NCI-H2227 (cell line): ENCODE measurements at regions not wholly inside any gene's neighbourhood (a gene's known extent, or its start where the extent isn't known, plus 50 kb on each side); places are given as distances from the start of the nearest gene placed in this dataset.

Experiments used
- DNase-seq: peaks from one replicate; lab custom pipeline; 2025; ENCODE audit not compliant: unreplicated experiment; lab: John Stamatoyannopoulos, UW

DNA sequence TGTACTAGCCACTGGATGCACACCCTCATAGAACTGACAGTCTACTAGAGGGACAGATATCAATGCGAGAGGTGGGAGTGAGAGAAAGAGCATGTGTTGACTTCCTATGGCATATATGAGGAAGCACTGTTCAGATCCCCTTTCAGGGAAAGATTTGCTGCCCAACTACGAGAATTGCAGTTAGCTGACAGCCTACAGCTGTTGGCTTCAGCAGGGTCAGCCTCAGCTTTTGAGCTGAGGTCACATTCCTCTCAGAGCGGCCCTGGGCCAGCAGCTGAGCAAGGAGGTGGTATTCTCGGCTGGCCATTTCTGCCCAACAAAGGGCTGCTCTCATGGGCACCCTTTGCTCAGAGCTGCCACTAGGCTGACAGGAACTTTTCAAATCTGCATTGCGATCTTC is 580.2 kb downstream of the MID1IP1 start:
- no peak for DNase-seq

DNA sequence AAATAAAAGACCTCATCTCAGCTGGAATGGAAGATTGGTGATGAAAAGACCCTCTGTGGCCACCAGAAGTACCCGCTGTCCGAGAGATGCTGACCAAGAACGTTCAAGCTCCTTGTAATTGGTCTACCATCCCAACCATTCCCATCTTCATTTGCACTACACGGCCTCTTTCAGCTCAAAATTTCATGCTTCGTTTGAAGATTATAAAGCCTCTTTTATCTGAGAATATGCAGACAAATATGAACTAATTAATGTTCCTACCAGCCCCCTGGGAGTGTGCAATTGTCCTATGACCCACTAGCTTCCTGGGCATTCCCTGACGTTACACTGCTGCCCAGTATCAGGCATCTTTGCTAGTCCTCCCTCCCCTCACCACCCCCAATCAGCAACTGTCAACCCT is 583.7 kb downstream of the MID1IP1 start:
- DNase-seq = no peak

DNA sequence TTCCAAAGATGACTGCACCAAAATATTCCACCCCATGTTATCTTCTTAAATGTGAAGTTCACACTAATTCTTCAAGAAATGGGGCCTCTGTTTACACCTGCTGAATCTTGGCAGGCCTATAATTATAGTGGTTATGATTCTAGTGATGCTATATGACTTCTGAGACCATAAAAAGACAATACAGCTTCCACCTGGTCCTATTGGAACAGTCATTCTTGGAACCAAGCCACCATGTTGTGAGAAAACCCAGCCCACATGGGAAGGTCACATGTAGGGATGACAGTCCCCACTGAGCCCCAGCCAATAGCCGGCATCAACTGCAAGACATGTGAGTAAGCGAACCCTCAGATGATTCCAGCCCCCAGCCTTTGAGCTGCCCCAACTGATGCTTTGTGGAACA is 587.5 kb downstream of the MID1IP1 start:
- DNase-seq = no peak

DNA sequence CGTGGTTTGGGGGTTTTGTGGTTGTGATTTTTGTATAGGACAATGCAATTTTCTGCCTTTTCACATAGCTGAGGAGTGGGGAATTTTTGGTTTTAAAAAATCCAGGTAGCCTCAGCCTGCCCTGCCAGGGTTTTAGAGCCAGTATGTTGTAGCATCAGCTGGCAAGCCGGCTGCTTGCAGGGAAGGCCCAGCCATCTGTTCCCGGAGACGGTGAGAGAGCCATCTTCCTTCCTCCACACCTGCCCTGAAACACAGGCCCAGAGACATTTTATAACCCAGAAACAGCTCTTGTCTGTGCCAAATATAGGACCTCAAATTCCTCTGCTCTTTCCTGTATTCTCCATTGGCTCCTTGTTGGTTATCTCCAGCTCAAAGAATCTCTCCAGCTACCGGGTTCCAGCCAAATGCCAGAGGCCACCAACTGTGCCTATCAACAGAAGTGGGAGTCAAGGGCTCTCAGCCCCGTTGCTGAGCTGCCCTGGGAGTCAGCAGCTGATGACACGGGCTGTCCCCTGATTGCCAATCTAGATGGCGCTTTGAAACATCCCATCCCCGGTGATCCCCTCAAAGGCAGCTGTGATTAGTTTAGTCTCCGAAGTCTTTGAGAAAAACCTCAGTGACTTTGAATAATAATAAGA is 595.2 kb downstream of the MID1IP1 start:
- peak; percentile 38 for DNase-seq

DNA sequence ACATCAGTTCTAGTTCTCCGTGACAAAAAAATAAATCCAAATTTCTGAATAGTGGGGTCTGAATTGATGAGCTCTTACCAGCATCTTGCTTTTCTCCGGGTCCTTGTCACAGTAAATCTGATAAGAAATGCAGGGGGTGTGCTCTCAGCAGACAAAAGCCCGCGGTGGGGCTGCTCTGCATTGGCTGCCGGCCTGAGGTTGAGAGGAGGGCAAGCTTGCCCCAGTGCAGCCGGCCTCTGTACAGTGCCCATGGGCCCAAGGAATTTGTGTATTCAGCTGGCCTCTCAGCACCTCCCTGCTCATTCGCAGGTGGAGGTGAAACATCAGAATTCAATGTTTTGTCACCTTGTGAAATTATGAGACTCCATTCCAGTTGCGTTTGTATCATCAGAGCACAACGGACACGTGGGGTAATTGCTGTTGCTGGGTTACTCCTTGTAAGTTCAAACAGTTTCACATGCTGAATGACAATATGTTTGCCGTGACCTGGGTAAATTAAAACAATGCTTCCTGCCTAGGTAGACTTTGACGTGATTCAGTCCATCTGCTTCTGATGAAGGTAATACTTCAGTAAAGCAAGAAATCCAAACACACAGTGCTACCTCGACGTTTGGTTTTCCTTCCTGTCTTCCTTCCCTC is 596.4 kb downstream of the MID1IP1 start:
- peak; percentile 17 for DNase-seq

DNA sequence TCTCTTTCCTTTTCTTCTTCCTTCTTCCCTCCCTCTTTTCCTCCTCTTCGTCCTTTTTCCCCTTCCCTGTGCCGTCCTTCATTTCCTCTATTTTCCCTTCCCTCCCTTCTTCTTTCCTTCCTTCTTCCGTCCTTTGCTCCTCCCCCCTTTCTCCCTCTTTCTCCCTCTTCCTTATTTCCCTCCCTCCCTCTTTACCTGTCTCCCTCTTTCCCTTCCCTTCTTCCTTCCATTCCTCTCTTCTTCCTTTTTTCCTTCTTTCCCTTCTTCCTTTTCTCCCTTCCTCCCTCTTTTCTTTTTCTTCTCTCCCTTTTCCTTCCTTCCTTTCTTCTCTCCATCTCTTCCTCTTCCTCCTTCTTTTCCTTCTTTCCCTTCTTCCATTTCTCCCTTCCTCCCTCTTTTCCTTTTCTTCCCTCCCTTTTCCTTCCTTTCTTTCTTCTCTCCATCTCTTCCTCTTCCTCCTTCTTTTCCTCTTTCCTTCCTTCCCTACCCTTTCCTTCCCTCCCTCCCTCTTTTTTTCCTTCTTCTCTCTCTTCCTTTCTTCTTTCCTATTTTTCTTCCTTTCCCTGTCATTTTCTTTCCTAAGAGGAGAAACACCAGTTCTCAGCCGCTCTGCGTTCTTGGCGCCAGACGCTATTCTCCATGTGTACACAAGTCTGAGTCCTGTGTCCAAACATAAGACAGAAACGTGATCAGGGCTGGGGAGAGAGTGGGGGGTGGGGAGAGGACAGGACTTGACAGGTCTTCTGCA is 597.1 kb downstream of the MID1IP1 start:
- DNase-seq = no peak

DNA sequence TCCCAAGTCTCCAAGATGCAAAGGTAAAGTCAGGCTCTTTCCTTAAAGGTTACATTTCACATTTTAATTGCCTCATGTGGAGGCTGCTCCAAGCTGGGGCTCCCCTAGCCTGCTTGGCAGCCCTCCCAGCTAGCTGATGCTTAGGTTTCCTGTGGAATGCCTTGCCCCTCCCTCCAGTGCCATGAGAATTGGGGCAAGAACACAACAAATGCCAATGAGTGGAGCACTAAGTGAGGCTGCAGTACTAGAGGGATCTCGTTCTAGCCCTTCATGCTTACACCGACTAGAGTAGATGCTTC is 597.7 kb downstream of the MID1IP1 start:
- no peak for DNase-seq

DNA sequence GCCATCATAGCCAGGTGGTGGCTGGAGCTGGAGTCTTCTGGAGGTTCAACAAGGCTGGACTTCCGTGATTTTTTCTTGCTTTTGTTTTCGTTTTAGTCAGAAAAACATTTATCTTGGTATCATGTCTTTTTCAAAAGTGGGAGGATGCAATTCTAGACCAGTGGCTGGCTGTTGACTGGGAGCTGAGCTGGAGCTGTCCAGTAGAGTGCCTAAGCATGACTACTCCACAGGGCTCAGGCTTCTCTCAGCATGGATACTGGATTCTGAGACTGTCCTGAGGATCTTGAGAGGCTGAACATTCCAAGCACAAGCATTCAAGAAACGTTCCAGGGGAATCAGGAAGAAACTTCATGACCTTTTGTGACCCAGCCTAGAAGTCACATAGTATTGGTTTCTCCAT is 598.1 kb downstream of the MID1IP1 start:
- no peak for DNase-seq

DNA sequence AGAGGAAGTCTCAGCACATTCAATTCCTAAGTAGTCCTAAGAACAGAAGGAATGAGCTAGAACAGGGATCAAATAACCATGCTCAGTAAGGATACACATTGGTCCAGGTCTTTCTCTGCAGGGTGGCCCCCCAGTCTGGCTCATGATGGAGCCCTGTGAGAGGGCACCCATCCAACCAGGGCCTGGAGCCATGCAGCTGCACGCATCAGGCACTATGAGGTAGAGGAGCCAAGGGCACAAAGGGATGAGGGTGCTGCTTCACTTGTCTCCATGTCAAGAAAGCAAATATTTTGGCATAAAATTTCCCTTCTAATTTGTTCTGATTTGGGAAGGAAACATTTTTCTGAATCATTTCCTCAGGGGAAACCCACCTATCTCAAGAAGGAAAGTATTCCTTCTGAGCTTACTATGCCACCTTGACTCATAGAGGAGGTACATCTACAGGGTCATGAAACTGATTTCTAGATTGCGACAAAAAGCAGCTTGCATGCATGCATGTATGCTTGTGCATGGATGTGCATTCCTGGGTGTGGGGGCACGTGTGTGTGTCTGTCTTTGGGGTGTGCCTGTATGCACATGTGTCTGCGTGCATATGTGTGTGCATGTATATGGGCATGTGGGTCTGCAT is 600.3 kb downstream of the MID1IP1 start:
- no peak for DNase-seq

DNA sequence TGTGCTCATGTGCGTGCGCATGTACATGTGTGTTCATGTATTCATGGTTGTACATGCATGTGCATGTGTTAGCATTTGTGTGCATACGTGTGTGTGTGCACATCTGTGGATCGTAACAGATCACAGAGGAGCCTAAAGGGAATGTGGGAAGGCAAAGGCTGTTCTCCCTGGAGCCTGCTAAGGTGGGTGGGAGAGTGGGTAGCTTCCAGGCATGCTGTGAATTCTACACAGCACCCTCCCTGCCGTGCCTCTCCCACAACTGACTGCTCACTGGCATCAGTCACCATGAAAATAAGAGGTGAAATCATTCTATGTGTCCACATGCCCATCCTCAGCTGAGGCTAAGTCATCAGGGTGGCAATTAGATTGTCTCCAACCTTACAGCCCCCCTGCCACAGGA is 600.9 kb downstream of the MID1IP1 start:
- DNase-seq = no peak

DNA sequence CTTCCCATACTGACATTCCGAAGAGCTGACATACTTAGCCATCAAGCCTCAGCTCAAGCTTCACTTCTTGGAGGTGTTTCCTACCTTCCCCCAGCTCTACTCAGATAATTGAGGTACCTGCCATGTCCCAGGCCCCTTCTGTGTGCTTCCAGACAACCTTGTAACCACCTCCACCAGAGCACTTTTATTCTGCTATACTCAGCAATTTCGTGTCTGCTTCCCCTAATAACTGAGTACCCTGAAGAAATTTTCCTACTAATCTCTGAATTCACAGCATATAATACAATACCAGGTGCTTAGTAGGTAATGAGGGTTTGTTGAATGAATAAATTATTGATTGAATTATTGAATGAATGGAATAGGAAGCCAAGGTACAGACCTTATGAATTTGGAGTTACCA is 605.5 kb downstream of the MID1IP1 start:
- no peak for DNase-seq

DNA sequence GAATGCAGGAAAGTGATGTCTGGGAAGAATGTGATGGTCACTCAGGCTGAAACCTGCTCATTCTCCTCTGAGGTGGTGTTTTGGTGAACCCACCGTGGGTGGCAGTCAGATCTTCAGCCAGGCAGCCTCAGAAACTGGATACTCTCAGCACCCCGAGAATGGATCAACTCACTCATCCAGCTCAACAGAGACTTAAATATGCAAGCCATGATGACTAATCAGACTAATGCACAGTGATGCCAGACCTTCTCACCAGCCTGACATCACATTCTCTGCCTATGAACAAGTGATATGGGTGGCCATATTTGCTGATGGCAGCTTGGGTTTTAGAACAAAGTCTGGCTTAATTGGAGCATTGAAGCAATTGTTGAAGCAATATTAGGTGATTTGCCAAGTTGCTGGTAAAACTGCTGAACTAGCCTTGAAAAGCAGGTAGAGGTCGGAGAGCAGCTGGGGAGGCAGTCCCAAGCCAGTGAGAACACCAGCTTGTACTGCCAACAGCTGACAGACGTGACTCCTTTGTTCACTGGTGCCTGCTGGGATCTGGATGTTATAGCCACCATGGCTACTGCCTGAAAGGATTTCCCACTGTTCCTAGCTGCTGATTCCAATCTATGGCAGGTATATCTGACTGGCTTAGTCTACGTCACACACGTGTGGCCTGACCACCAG is 608.1 kb downstream of the MID1IP1 start:
- DNase-seq = no peak

DNA sequence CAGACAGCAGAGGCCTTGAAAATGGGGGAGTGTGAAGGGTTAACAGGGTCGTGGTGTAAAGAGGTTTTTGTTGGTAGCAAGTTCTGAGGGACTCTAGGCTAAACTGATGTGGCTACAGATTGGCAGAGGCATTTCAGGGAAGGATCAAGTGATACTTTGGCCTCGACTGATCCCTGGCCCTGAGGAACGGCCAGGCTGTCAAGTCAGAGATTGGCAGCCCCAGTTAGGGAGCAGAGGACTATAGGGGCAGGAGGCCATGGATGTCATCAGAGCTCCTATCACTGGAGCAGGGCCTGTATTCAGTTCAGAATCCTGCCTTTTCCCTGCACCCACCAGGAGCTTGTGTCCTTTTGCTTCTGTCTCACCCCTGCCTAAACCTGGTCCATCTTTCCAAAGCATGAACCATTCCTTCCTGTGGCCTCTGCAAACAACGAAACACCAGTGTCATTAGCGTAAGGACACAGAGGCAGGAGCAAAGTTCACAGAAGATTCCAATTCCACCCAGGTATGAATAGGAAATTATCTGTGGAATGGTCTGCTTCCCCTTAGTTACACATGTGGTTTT is 613.1 kb downstream of the MID1IP1 start:
- no peak for DNase-seq

DNA sequence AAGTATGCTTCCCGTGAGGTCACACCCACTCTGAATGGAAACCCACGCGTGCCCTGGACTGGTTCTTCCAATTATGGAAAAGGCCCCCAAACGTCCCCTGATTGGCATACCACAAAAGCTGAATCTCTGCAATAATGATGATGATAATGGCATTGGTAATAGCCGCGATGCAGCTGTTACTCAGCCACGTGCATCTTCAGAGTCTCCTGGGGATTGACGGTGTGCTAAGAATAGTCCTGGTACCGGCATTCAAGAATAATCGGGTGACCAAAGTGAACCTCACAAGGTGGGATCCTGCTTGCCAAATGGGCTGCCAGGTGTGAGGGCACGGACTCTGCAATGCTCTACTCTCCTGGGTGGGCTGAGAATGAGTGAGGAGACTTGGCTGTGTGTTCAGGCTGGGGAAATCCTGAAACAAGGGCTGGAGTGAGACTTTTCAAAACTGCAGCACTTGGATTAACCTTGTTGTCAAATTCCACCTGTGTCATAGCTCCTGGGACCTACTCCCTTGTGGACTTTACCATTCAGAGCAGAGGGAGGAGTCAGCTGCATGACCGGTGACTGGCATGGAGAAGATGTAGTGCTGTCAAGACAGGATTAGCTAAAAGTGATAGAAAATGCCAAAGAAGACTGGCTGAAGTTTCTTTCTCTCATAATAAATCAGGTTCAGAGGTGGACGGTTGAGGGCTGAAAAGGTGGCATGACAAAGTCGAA is 615.4 kb downstream of the MID1IP1 start:
- no peak for DNase-seq

DNA sequence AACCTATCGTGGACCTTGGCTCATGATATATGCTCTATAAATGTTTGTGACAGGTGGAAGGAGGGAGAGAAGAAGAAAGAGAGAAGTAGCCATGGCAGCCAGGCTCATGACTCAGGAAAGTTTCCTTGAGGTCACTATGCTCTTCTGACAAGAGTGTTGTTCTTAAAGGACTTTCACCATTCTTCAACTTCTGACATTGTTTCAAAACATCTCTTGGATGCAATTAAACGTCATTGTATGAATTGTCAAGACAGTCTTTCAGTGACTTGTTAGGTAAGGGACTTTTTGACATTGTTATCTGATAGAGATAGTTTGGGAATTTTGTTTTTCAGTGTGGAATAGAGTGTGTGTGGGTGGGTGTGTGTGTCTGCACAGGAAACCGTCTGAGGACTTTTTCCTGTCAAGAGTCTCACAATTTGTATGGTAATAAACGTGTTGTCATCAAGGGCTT is 617.0 kb downstream of the MID1IP1 start:
- no peak for DNase-seq

DNA sequence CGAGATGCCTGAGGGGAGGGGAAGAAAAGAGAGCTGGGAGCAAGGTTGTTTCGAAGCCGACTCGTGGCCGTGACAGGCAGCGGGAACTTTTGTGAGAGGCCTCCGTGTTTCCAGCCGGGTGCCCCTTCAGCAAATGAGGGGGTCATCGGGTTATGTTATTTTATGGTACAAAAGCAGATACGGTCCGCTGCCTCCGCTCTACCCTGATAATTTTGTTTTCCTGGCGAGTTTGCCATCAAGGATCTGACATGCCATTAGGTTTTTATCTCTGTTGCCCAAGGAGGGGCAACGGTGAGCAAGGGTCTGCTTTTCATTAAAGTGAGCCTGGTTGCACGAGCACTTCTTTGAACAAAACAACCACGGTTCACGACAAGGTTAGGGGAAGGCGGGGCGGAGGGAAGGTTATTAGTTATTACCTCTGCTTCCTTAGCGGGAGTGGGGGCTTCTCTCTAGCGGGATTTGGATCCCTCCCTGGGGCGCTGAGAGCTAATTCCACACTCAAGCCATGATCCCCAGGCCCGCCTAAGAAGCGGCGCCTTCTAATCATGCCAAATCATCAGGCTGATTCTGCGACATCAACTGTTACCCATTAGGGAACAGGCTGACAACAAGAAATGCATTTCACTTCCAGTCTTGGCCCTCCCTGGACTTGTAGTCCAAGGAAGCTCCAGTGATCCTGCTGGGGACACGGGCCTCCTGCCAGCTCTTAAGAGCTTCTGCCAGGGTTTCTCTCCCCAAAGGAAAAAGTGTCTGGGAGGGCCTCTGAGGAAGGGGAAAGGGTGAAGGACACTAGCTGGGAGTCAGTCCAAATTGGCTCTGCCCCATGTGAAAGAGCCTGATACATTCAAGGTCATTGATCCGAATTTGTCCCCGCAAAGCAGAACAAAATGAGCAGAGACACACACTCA is 617.7 kb downstream of the MID1IP1 start:
- peak; percentile 82 for DNase-seq

DNA sequence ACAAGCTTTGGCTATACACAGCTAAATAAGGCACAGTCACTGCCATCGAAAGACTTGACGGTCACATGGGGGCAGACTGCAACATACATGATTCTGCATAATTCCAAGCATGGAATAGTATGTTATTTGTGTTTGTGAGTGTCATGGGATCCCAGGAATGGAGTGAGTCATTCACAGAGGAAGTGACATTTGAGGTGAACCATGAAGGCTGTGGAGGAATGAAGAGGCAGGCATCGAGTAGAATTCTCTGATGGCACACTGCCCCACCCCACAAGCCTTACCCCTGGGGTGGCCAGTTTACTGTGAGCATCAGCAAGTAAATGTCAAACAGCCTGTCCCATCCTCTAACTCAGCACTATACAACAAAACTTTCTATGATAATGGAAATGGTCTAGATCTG is 619.7 kb downstream of the MID1IP1 start:
- DNase-seq = no peak

DNA sequence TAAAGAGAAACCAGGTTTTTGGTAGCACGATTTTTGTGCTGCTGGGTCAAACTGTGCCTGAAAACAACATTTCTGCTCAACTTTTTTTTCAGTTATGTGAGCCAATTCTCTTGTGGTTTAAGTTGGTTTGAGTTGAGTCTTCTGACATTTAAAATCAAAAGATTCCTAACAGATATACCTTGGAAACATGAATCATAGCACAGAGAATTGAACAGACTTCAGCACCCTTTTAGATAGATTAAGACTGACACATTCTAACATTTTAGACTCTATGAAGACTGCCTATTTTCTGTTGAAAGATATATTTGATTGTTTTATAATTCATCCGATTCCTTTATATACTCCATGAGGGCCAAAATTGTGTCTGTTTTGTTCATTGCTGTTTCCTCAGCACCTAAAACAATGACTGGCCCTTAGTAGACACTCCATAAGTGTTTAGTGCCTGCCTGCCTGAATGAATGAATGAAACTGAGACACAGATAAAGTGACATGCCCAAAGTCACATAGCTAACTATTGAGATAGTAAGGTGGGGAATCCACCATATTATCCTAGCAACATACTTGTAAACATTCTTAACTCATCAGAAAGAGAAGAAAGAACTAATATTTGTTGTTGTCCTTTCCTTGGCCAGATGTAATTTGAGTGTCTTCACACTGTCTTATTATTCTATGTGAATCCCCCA is 624.0 kb downstream of the MID1IP1 start:
- DNase-seq = no peak

DNA sequence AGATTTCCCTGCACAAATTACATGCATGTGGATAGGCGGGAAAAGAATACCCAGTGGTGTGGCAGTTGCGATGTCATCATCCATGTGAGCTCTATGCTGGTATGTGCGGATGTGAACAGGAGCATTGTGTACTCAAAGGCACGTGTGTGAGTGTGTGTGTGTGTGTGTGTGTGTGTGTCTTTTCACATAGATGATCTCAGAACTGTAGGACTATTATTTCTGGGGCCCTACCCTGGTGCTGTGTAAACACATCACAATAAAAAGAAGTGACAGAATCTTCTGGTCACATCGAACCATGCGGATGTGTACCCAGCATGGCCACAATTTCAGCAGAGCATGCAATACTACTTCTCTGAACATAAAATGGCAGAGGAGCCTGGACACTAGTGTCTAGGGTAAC is 624.8 kb downstream of the MID1IP1 start:
- DNase-seq = no peak
